GM10266 (cell line): ENCODE measurements at regions not wholly inside any gene's neighbourhood (a gene's known extent, or its start where the extent isn't known, plus 50 kb on each side); places are given as distances from the start of the nearest gene placed in this dataset.

Source experiments
- DNase-seq: peaks from one replicate; pipeline ENCODE4 v3.0.0; 2012; ENCODE audit errors: extremely low spot score
- TF ChIP-seq, protein P1 (sequence below): IDR thresholded peaks from 2 replicates; pipeline ENCODE4 v1.5.1; 2012; ENCODE audit warnings: mild to moderate bottlenecking, low read depth; ENCODE audit not compliant: control insufficient read depth, insufficient read depth; ENCODE audit errors: missing control alignments

DNA sequence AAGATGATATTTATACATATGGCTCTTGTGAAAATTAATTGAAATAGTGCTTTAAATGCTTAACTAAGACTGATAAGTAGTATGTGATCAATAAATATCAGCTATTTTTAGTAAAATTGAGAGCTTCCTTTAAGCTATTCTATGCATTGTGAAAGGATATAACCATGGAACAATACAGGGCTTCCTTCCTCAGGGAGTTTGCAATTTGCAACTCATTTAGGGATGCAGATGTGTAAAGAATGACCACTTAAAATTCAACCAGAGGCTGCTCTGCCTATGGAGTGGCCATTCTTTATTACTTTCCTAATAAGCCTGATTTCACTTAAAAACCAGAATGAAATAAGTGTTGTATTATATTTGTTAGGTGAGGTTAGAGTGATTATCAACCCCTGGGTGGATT lies 103.2 kb upstream of the PRICKLE1 start:
- DNase-seq: no peak
- TF ChIP-seq, protein P1, sequence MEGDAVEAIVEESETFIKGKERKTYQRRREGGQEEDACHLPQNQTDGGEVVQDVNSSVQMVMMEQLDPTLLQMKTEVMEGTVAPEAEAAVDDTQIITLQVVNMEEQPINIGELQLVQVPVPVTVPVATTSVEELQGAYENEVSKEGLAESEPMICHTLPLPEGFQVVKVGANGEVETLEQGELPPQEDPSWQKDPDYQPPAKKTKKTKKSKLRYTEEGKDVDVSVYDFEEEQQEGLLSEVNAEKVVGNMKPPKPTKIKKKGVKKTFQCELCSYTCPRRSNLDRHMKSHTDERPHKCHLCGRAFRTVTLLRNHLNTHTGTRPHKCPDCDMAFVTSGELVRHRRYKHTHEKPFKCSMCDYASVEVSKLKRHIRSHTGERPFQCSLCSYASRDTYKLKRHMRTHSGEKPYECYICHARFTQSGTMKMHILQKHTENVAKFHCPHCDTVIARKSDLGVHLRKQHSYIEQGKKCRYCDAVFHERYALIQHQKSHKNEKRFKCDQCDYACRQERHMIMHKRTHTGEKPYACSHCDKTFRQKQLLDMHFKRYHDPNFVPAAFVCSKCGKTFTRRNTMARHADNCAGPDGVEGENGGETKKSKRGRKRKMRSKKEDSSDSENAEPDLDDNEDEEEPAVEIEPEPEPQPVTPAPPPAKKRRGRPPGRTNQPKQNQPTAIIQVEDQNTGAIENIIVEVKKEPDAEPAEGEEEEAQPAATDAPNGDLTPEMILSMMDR: no peak

DNA sequence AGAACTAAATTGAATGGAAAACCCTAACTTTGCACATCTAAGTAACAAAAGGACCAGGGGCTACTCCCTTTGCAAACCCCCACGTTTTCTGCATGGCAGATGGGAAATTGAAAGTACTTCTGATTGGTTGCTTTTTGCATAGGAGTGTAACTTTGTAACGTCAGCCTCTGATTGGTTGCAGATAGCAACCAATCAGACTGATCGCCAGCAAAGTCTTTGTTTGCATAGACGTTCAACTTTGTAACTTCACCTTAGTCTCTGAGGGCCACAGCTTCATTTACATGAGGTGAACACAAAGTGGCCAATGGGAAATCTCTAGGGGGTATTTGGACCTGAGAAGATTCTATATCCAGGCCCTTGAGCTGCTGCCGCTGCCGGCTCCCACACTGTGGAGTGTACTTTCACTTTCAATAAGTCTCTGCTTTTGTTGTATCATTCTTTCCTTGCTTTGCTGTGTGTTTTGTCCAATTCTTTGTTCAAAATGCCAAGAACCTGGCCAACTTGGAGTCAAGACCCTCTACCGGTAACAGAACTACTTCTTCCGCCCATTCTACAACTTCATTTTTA lies 102.5 kb upstream of the PRICKLE1 start:
- TF ChIP-seq, protein P1: no peak

DNA sequence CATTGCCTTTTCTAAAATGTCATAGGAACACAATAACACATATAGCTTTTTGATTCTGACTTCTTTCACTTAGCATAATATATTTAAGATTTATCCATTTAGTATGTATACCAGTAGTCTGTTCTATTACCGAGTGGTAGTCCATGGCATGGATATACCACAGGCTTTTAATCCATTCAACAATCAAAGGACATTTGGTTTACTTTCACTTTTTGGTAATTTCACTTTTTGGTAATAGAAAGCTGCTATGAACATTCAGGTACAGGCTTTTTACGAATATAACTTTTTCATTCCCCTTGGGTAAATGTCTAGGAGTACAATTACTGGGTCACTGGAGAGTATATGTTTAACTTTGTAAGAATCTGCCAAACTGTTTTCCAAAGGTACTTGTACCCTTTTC lies 100.7 kb upstream of the PRICKLE1 start:
- TF ChIP-seq, protein P1: no peak
- DNase-seq: no peak

More for the DNA sequence above, 102.5 kb upstream of the PRICKLE1 start:
- DNase-seq: no peak

DNA sequence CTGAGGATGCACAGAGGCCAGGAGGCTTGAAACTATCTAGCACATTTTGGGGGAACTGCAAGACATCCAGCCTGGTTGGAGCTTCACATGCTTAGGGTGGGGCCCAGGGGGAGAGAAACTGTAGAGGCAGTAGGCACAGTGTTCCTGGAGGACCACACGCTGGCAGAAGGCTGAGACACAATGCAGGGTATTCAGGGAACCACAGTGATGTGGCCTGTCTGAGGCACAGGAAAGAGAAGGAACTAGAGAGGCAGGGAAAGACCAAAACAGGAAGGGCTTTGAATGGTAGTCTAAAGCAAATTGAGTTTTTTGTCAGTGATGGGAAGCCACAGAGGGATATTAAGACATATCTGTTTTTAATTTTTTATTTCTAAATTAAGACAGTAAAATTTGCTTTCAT lies 100.2 kb upstream of the PRICKLE1 start:
- TF ChIP-seq, protein P1: no peak
- DNase-seq: no peak

DNA sequence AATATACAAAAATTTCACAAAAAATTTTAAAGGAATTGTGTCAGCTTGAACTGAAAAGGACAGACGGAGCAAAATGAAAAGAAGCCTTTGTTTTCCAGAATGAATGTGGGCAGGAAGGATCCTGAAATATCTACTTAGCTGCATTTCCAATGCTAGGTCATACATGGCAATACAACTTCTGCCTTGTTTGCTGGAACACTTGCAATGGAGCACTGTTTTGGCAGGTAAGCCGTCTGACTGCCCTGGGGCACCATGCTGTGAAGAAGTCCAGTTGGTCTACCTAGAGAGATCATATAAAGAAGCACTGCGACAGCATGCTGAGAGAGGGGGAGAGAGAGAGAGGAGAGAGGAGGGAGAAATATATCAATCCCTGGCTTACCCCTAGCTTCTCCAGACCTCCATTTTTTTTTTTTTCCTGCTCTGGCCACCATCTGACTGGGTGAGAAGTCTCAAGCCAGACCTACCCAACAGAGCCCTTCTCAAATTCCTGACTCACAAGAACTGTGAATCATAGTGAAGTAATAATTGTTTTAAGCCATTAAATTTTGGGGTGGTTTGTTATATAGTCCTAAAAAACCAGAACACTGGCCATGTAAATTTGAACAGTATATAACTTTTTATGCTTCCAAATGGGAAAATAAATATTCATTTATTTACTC lies 97.1 kb upstream of the PRICKLE1 start:
- no peak for DNase-seq

DNA sequence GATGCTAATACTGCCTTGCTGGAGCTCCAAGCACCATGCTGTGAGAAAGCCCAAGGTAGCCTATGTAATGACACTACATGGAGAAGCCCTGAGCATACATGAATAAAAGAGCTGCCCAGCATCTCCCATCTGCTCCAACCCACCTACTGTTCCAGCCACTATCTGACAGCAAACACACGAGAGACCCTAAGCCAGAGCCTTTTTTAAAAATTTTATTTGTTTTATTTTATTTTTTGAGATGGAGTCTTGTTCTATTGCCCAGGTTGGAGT lies 95.2 kb upstream of the PRICKLE1 start:
- no peak for DNase-seq
- TF ChIP-seq, protein P1: no peak

More for the DNA sequence above, 97.1 kb upstream of the PRICKLE1 start:
- TF ChIP-seq, protein P1: no peak

DNA sequence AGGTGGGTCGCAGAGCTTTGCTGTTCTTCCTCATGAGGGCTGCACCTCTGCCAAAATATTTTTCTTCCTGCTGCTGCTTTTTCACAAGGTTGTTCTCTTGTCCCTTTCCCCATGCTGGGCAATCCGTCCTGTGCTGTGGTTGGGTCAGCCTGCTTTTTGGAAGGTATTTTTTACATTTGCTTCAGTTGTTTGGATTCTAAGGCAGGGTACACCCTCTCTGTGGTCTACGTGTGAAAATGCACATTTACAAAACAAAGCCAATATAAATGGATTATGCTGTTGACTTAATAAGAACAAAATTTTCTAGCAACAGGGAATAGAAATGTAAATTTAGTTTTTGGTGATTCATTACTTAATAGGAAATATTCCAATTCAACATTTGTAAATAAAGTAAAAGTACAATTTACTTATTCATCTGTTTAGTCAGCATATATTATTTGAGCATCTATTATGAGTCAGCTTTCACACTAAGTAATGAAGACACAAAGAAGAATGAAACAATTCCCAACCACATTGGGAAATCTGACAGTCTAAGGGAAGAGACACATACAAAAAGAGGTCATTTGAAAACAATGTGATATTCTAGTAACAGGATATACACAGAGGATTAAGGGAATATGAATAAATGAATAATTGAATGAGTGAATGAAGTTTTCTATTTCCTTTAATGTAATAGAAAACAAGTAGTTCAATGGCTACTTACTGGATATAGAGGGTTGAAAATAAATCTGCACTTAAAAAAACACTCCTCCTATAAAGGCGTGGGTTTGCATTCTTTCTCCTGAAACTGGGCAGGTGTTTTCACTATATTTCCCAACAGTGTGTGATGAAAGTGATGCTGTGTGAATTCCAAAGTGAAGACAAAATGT lies 94.6 kb upstream of the PRICKLE1 start:
- TF ChIP-seq, protein P1: no peak
- DNase-seq: no peak
